IPS DF 6.9 (cell line): ENCODE measurements at regions not wholly inside any gene's neighbourhood (a gene's known extent, or its start where the extent isn't known, plus 50 kb on each side); places are given as distances from the start of the nearest gene placed in this dataset.

Source experiments
- DNase-seq: peaks from one replicate; pipeline ENCODE4 v3.0.0-alpha.2; 2013; ENCODE audit warnings: low read depth, low spot score
- H3K27ac ChIP-seq: one replicate; pipeline ENCODE4 v1.5.1; 2013; ENCODE audit warnings: low read length, control low read depth
- H3K27me3 ChIP-seq: 2 replicates; pipeline ENCODE4 v1.6.1; 2013; ENCODE audit warnings: mild to moderate bottlenecking, low read length; ENCODE audit not compliant: control insufficient read depth, insufficient read depth
- H3K36me3 ChIP-seq: 2 replicates; pipeline ENCODE4 v1.6.1; 2013; ENCODE audit warnings: low read length; ENCODE audit not compliant: control insufficient read depth, insufficient read depth
- H3K4me1 ChIP-seq: 2 replicates; pipeline ENCODE4 v1.6.1; 2013; ENCODE audit warnings: low read length; ENCODE audit not compliant: control insufficient read depth, insufficient read depth
- H3K4me3 ChIP-seq: 2 replicates; pipeline ENCODE4 v1.5.1; 2013; ENCODE audit warnings: mild to moderate bottlenecking, low read length
- H3K9me3 ChIP-seq: 2 replicates; pipeline ENCODE4 v1.6.1; 2013; ENCODE audit warnings: low read length, inconsistent platforms; ENCODE audit not compliant: control insufficient read depth, insufficient read depth
- WGBS: extraction: QIAGEN DNeasy Blood & Tissue Kit; methylation state at CpG from one replicate; pipeline ENCODE4 v1.1.7; 2013; ENCODE audit warnings: mixed read lengths, missing lambda C conversion rate; ENCODE audit not compliant: insufficient read length, insufficient coverage; 5-methylcytosine and 5-hydroxymethylcytosine counted together

DNA sequence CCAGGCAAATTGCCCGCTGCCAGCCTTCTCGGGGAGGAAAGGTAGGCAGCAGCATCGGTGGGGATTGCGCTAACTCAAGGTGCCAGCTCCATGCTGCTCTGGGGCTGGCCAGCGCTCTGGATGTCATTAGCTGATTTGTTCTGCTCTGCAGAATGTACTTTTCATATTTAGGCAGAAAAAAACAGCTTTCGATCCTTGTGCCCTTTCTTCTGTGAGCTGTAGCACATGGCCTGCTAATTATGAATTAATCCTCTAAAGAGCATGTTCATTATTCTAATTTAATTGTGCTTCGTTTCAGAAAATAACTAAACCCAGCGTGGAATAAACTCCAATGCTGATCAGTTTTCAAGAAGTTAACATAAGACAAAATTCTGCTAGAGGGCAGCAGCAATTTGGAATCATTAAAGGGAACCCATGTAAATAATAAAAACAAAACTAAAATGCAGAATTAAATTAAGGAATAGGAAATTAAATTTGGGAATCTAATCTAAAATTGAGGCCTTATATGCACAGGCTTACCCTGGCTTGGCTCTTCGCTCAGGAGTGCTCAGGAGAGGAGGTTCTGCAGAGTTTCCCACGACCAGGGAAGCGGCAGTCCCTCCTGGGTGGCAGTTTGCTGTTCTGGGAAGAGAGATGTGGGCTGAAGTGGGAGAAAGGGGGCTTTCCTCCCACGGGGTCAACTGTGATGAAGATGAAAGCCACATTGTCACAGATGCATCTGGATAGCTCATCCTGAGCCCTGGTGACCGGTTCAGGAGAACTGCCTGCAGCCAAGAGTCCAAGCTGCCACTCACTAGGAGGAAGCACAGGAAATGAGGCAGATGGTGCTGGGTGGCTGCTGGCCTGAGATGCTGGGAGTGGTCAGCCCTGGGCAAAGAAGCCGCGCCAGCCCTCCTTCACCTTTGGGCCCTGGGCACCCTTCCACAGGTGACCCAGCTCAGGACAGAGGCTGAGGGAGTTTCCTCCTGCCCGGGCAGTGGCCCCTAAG lies 93.2 kb upstream of the PKDCC start:
- H3K27me3 ChIP-seq = no peaks in the 10 kb centered on the region
- no peaks in the 10 kb centered on the region for H3K9me3 ChIP-seq
- no peak overlapping the region for H3K27ac ChIP-seq
- peaks cover 4% of the 10 kb centered on the region for H3K4me1 ChIP-seq
- no peaks in the 10 kb centered on the region for H3K36me3 ChIP-seq
- WGBS = no CpG with 5 or more reads among the region's 16 CpGs
- no peak for DNase-seq
- H3K4me3 ChIP-seq = no peak overlapping the region

DNA sequence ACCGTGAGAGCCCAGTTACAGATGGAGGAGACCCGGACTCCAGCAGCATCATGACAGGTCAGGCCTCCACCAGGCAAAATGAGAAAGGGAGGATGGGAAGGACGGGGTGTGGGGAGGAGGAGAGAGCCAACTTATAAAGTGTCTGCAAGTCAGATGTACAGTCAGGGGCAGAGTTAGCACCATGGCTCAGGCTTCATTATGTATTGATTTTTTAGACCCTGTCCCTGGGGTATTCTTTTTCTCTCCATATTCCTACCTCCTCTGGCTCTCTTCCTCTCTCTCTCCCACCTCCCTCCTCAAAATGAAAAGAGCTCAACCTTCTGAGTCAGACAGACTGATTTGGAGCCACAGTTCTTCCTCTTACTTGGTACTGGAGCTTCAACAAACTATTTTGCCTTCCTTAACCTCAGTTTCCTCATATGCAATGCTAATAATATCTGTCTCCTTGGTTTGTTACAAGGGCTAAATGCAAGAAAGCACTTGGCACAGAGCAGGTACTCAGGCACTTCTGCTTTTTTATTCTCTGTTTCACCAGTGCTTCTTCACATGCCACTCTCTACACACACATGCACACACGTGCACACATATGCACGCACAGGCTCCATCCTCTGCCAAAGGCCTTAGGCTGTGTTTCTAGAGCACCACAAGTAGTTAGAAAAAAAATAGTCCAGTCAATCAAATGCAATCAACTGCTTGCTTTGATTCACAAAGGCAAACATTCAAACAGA lies 92.3 kb upstream of the PKDCC start:
- no peak for DNase-seq
- no peaks in the 10 kb centered on the region for H3K27me3 ChIP-seq
- no peaks in the 10 kb centered on the region for H3K36me3 ChIP-seq
- no peaks in the 10 kb centered on the region for H3K9me3 ChIP-seq
- H3K4me1 ChIP-seq = peaks cover 2% of the 10 kb centered on the region
- no peak overlapping the region for H3K27ac ChIP-seq
- no peak overlapping the region for H3K4me3 ChIP-seq
- no CpG with 5 or more reads among the region's 5 CpGs for WGBS

DNA sequence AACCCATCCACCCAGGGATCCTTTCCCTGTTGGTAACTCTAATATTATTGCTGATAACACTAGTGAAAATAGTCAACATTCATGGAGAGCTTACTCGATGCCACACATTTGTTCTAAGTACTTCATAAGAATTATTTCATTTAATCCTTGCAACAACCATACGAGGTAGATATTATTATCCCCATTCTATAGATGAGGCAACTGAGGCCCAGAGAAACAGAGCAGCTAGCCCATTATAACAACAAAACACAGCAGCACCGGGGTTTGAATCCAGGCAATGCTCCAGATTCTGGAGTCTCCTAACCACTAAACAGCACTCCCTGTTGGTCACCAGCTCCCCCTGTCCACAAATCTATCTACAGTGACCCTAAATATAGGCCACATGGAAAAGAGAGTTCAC lies 90.4 kb upstream of the PKDCC start:
- Histone ChIP-seq H3K27me3 (no peaks in the 10 kb centered on the region), H3K9me3 (no peaks in the 10 kb centered on the region), H3K4me1 (no peaks in the 10 kb centered on the region; the same call in 1 of the 2 replicates), H3K4me3 (no peak overlapping the region), H3K27ac (no peak overlapping the region), H3K36me3 (no peaks in the 10 kb centered on the region)
- no peak for DNase-seq
- WGBS = no CpG with 5 or more reads among the region's 3 CpGs

GRCh38 chr2:41958251-41958650 lies 89.6 kb upstream of the PKDCC start:
- Histone ChIP-seq H3K9me3 (no peaks in the 10 kb centered on the region), H3K36me3 (no peaks in the 10 kb centered on the region), H3K27ac (no peak overlapping the region), H3K4me1 (no peaks in the 10 kb centered on the region; the same call in 1 of the 2 replicates), H3K4me3 (no peak overlapping the region), H3K27me3 (no peaks in the 10 kb centered on the region)
- WGBS = no CpG with 5 or more reads among the region's 4 CpGs
- DNase-seq = no peak

DNA sequence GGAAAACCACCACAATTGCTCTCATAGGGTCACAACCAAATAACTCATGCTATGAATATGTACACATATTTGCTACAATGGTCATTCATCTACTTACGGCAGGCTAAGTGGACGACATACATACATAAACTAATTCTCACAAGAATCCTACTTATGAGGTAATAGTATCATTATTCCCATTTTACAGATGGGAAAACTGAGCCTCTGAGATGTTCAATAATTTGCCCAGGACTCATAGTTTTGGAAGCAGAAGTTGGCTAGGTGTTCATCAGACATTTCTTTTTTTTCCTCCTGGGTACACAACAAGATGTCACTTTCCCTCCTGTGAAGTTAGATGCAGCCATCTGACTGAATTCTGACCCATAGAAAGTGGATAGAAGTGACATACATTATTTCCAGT lies 89.0 kb upstream of the PKDCC start:
- Histone ChIP-seq H3K27ac (no peak overlapping the region), H3K4me3 (no peak overlapping the region), H3K36me3 (no peaks in the 10 kb centered on the region), H3K27me3 (no peaks in the 10 kb centered on the region), H3K4me1 (peaks cover 1% of the 10 kb centered on the region), H3K9me3 (no peaks in the 10 kb centered on the region)
- WGBS = no CpG with 5 or more reads among the region's 2 CpGs
- DNase-seq = no peak

DNA sequence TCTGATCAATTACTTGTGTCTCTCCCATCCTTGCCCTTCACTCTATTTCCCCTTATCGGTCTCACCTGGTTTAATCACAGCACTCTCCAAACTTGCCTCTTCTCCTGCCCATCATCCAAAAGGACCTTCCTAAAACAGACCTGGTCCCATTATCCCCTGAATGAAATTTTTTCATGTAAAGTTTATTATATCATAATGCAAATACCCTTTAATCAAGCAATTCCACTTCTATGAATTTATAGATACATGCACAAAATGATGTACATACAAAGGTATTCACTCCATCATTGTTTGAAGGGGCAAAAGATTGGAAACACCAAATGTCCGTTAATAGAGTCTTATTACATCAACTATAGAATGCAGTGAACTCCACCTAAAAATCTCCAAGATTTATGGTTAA lies 88.1 kb upstream of the PKDCC start:
- H3K27ac ChIP-seq = no peak overlapping the region
- no CpG with 5 or more reads among the region's 2 CpGs for WGBS
- no peak overlapping the region for H3K4me3 ChIP-seq
- peaks cover 3% of the 10 kb centered on the region for H3K4me1 ChIP-seq
- no peaks in the 10 kb centered on the region for H3K27me3 ChIP-seq
- H3K36me3 ChIP-seq = no peaks in the 10 kb centered on the region
- no peak for DNase-seq
- H3K9me3 ChIP-seq = no peaks in the 10 kb centered on the region

- peaks cover 3% of the 10 kb centered on the region for H3K4me1 ChIP-seq
- no peak for DNase-seq
- no peaks in the 10 kb centered on the region for H3K9me3 ChIP-seq
- H3K4me3 ChIP-seq = no peak overlapping the region
- no peak overlapping the region for H3K27ac ChIP-seq
- no peaks in the 10 kb centered on the region for H3K27me3 ChIP-seq
- no CpG with 5 or more reads among the region's 5 CpGs for WGBS
- no peaks in the 10 kb centered on the region for H3K36me3 ChIP-seq
These were observed 84.7 kb upstream of the PKDCC start for GRCh38 chr2:41962922-41963622.

DNA sequence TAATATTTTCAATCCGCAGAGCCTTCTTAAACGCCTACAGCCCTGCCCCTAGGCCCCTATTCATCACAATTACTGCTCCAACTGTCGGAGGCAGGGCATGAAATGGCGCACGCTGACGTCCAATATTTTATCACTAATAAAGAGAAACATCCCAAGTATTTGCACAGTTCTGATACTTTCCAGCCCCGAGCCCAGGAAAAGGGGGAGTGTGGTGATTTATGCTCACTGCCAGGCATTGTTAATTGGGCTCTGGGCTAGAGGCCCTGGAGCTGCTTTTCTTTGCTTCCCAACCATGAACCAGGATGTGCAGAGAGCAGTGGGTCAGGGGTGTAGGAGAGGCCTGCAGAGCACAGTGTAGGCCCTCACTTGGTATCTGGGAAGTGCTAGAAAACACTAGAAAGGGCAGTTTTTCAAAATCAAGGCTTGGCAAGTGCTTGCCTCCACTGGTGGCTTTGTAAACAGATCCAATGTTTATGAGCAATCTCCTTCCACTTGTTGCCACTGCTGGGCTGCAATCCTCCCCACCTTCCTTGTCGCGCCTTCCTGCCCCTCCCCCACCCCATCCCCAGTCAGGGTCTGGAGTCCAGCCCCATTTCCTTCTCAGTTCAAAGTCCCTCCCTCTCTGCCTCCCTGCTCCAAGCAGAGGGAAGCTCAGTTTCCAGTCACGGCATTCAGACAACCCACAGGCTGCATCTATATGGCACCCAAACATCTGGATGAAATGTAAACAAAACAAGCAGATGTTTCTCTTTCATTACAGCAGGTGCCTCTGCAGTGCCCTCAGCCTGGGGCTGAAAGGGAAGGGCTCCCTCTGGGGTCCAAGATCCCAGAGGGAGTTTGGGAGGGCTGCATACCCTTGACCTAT lies 83.9 kb upstream of the PKDCC start:
- no peak for DNase-seq
- Histone ChIP-seq H3K36me3 (no peaks in the 10 kb centered on the region), H3K27me3 (no peaks in the 10 kb centered on the region), H3K4me3 (no peak overlapping the region), H3K27ac (no peak overlapping the region), H3K9me3 (no peaks in the 10 kb centered on the region), H3K4me1 (peaks cover 3% of the 10 kb centered on the region)
- no CpG with 5 or more reads among the region's 10 CpGs for WGBS

DNA sequence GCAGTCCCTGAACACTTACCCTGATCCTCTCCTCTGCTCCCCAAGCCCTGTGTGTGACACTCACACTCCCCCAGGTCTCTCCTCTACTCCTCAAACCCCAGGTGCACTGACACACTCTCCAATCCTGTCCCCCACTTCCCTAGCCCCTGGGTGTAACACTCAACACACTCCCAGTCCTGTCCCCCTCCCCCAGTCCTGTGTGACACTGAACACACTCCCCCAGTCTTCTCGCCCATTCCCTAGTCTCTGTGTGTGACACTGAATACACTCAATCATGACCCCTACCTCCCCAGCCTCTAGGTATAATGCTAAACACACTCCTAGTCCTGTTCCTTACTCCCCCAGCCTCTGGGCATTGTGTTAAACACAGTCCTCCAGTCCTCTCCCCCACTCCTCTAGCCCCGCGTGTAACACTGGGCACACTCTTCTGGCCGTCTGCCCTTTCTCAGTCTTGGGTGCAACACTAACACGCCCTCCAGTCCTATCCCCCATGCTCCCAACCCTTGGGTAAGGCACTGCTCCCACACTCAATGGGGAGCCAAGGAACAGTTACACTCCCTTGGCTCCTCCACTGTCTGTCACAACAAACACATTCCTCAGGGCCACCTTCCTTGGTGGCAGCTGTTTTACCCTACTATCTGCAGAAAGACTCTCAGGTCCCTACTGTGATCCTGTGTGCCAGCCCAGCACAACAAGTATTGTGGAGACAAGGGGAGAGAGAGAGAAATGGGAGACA lies 82.5 kb upstream of the PKDCC start:
- H3K4me1 ChIP-seq = peaks cover 3% of the 10 kb centered on the region
- H3K4me3 ChIP-seq = no peak overlapping the region
- H3K9me3 ChIP-seq = no peaks in the 10 kb centered on the region
- H3K36me3 ChIP-seq = no peaks in the 10 kb centered on the region
- WGBS = no CpG with 5 or more reads among the region's 5 CpGs
- no peaks in the 10 kb centered on the region for H3K27me3 ChIP-seq
- no peak for DNase-seq
- no peak overlapping the region for H3K27ac ChIP-seq
